HepG2 (cell line): ENCODE measurements at regions not wholly inside any gene's neighbourhood (a gene's known extent, or its start where the extent isn't known, plus 50 kb on each side); places are given as distances from the start of the nearest gene placed in this dataset.

Experiments
- HCFC1 ChIP-seq: fragments of 150-350 bp; IDR thresholded peaks from 2 replicates; pipeline ENCODE4 v1.6.1; 2014; ENCODE audit warnings: low read depth, low read length
- NCOA2 ChIP-seq: sonication (generic); formaldehyde crosslinking; IDR thresholded peaks from 2 replicates; pipeline ENCODE4 v1.8.0; 2022; ENCODE audit warnings: inconsistent platforms
- RBM39 ChIP-seq: fragments of 200-400 bp; formaldehyde crosslinking; IDR thresholded peaks from one replicate; pipeline ENCODE4 v1.6.1; 2018; ENCODE audit warnings: antibody characterized with exemption, mild to moderate bottlenecking, low read depth, low read length; ENCODE audit not compliant: poor library complexity, severe bottlenecking
- SALL2 ChIP-seq: sonication (generic); formaldehyde crosslinking; IDR thresholded peaks from 2 replicates; pipeline ENCODE4 v1.8.1; 2023; ENCODE audit warnings: mild to moderate bottlenecking, missing genetic modification reagents, inconsistent platforms
- SMC3 ChIP-seq: IDR thresholded peaks from 2 replicates; pipeline ENCODE4 v1.6.1; 2011; ENCODE audit warnings: low read length, improper control_type of control experiment
- ZNF468 ChIP-seq: sonication (generic); formaldehyde crosslinking; IDR thresholded peaks from 2 replicates; pipeline ENCODE4 v1.8.0; 2022; ENCODE audit warnings: mild to moderate bottlenecking, moderate library complexity, missing genetic modification reagents
- ZNF512 ChIP-seq: sonication (generic); formaldehyde crosslinking; IDR thresholded peaks from 2 replicates; pipeline ENCODE4 v1.4.0; 2020; ENCODE audit warnings: mild to moderate bottlenecking, missing genetic modification reagents
- ZNF800 ChIP-seq: sonication (generic); formaldehyde crosslinking; IDR thresholded peaks from 2 replicates; pipeline ENCODE4 v1.4.0; 2020; ENCODE audit warnings: missing genetic modification reagents
- TF ChIP-seq, protein P1 (sequence below): sonication (generic); formaldehyde crosslinking; IDR thresholded peaks from 2 replicates; pipeline ENCODE4 v1.4.0; 2020; ENCODE audit warnings: missing genetic modification reagents, mild to moderate bottlenecking, borderline replicate concordance
- TF ChIP-seq, protein P2 (sequence below): IDR thresholded peaks from 2 replicates; pipeline ENCODE4 v1.6.1; 2016
- TF ChIP-seq, protein P3 (sequence below): sonication (generic); formaldehyde crosslinking; conservative IDR thresholded peaks from 2 replicates; pipeline ENCODE4 v1.8.0; 2022; ENCODE audit warnings: mild to moderate bottlenecking, moderate library complexity, missing genetic modification reagents
- TF ChIP-seq, protein P4 (sequence below): IDR thresholded peaks from 2 replicates; pipeline ENCODE4 v1.6.1; 2016; ENCODE audit warnings: low read depth, control low read depth
- TF ChIP-seq, protein P5 (sequence below), 2 experiments: sonication (generic) in 1 of 2; formaldehyde crosslinking in 1 of 2; IDR thresholded peaks; 2 replicates each; pipeline versions ENCODE4 v1.4.0 to v1.6.1; 2018 to 2020; ENCODE audit warnings: missing genetic modification reagents in 2 of 2, borderline replicate concordance in 1 of 2, low read depth in 1 of 2, mild to moderate bottlenecking in 1 of 2, missing biosample characterization in 1 of 2
- TF ChIP-seq, protein P6 (sequence below): sonication (generic); IDR thresholded peaks from 2 replicates; pipeline ENCODE4 v1.6.1; 2016; ENCODE audit warnings: low read depth, borderline replicate concordance

DNA sequence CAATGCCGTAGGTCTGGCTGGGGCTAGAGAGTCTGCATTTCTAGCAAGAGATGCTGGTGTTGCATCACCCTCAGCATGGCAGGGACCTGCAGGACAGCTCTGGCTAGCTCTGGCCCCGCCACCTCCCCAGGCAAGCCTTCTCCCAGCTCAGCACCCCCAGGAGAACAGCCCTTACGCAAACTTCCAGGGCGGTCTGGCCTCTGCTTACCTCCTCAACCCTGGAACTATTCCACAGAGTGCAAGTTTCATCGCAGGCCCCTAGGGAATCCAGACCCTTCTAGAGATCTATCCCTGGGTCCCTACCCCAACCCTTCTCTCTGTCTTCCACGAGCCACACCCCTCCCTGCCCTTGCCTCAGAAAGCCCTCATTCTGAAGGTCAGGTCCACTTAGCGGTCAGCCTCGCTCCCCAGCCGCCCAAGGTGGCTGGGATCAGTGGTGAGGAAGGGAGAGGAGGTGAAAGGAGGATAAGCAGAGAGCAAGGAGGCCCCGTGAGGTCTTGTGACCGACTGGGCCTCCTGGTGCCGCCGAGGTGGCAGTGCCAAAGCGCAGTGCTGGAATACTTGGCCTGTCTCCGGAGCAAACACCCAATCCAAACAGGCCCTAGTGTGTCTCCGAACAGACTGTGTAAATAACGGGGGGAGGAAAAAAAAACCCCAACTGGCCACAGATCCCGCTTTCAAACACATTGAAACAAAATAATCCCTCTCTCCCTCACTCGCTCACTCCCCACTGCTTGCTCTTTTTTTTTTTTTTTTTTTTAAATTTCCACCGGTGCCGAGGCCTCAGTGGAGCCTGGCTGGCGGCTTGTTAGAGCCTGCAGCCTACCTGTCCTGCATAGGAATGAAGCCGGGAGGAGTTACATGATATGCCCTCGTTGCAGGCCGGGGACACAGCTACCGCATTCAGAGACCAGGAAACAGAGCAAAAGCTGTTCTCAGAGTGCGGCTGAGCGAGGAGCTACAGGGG, 380.9 kb downstream of the SOX9 start (continued):
- peak; percentile 19 for TF ChIP-seq RBM39
- TF ChIP-seq, protein P1, sequence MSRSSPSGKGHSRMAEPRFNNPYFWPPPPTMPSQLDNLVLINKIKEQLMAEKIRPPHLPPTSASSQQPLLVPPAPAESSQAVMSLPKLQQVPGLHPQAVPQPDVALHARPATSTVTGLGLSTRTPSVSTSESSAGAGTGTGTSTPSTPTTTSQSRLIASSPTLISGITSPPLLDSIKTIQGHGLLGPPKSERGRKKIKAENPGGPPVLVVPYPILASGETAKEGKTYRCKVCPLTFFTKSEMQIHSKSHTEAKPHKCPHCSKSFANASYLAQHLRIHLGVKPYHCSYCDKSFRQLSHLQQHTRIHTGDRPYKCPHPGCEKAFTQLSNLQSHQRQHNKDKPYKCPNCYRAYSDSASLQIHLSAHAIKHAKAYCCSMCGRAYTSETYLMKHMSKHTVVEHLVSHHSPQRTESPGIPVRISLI (CRISPR knock-in tag), result peak; percentile 97
- TF ChIP-seq, protein P2, sequence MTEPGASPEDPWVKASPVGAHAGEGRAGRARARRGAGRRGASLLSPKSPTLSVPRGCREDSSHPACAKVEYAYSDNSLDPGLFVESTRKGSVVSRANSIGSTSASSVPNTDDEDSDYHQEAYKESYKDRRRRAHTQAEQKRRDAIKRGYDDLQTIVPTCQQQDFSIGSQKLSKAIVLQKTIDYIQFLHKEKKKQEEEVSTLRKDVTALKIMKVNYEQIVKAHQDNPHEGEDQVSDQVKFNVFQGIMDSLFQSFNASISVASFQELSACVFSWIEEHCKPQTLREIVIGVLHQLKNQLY, result no peak; the same call in 1 of the 2 replicates
- TF ChIP-seq, protein P3, sequence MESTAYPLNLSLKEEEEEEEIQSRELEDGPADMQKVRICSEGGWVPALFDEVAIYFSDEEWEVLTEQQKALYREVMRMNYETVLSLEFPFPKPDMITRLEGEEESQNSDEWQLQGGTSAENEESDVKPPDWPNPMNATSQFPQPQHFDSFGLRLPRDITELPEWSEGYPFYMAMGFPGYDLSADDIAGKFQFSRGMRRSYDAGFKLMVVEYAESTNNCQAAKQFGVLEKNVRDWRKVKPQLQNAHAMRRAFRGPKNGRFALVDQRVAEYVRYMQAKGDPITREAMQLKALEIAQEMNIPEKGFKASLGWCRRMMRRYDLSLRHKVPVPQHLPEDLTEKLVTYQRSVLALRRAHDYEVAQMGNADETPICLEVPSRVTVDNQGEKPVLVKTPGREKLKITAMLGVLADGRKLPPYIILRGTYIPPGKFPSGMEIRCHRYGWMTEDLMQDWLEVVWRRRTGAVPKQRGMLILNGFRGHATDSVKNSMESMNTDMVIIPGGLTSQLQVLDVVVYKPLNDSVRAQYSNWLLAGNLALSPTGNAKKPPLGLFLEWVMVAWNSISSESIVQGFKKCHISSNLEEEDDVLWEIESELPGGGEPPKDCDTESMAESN (CRISPR knock-in tag), result 0 out of 2 replicates have a peak, but pooled peaks have one; percentile 37
- no peak for TF ChIP-seq ZNF512 (CRISPR knock-in tag)
- TF ChIP-seq, protein P4, sequence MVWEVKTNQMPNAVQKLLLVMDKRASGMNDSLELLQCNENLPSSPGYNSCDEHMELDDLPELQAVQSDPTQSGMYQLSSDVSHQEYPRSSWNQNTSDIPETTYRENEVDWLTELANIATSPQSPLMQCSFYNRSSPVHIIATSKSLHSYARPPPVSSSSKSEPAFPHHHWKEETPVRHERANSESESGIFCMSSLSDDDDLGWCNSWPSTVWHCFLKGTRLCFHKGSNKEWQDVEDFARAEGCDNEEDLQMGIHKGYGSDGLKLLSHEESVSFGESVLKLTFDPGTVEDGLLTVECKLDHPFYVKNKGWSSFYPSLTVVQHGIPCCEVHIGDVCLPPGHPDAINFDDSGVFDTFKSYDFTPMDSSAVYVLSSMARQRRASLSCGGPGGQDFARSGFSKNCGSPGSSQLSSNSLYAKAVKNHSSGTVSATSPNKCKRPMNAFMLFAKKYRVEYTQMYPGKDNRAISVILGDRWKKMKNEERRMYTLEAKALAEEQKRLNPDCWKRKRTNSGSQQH (CRISPR knock-in tag), result peak; percentile 55; the same call in 1 of the 2 replicates
- TF ChIP-seq, protein P5, sequence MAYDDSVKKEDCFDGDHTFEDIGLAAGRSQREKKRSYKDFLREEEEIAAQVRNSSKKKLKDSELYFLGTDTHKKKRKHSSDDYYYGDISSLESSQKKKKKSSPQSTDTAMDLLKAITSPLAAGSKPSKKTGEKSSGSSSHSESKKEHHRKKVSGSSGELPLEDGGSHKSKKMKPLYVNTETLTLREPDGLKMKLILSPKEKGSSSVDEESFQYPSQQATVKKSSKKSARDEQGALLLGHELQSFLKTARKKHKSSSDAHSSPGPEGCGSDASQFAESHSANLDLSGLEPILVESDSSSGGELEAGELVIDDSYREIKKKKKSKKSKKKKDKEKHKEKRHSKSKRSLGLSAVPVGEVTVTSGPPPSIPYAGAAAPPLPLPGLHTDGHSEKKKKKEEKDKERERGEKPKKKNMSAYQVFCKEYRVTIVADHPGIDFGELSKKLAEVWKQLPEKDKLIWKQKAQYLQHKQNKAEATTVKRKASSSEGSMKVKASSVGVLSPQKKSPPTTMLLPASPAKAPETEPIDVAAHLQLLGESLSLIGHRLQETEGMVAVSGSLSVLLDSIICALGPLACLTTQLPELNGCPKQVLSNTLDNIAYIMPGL (CRISPR knock-in tag; IDR thresholded peaks at IDR 0.05; ENCODE audit: borderline replicate concordance in 1 of 2, low read depth in 1 of 2), result peak; percentile 48 to 65; a peak in 3 of 4 replicates
- peak; percentile 56; the same call in 1 of the 2 replicates for TF ChIP-seq SALL2
- peak; percentile 55; the same call in 1 of the 2 replicates for TF ChIP-seq NCOA2 (CRISPR knock-in tag)
- no peak for TF ChIP-seq HCFC1
- 0 out of 2 replicates have a peak, but pooled peaks have one; percentile 20 for TF ChIP-seq ZNF468 (CRISPR knock-in tag)
- peak; percentile 3; the same call in 1 of the 2 replicates for TF ChIP-seq SMC3
- no peak; the same call in 1 of the 2 replicates for TF ChIP-seq ZNF800
- TF ChIP-seq, protein P6, sequence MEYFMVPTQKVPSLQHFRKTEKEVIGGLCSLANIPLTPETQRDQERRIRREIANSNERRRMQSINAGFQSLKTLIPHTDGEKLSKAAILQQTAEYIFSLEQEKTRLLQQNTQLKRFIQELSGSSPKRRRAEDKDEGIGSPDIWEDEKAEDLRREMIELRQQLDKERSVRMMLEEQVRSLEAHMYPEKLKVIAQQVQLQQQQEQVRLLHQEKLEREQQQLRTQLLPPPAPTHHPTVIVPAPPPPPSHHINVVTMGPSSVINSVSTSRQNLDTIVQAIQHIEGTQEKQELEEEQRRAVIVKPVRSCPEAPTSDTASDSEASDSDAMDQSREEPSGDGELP, result peak; percentile 54; the same call in 1 of the 2 replicates
